Gastrocnemius medialis (tissue), 4 donors: ENCODE measurements at regions not wholly inside any gene's neighbourhood (a gene's known extent, or its start where the extent isn't known, plus 50 kb on each side); places are given as distances from the start of the nearest gene placed in this dataset.

Experiments used
- POLR2A ChIP-seq, 2 donors: fragments of 450-650 bp; IDR thresholded peaks; one replicate each; pipeline ENCODE4 v1.6.1; 2017; ENCODE audit warnings: antibody characterized with exemption in 2 of 2, mild to moderate bottlenecking in 2 of 2, moderate library complexity in 2 of 2
- TF ChIP-seq, protein P1 (sequence below), 5 experiments: fragments of 450-650 bp in 3 of 5; fragments of 200-600 bp in 2 of 5; sonication (generic) in 2 of 5; IDR thresholded peaks in 4 of 5; conservative IDR thresholded peaks in 1 of 5; 1 replicate in 4 of 5; 2 replicates in 1 of 5; pipeline ENCODE4 v1.5.1; 2016 to 2019; ENCODE audit warnings: antibody characterized with exemption in 5 of 5, mild to moderate bottlenecking in 3 of 5, moderate library complexity in 3 of 5

GRCh38 chr10:43811871-43812270 lies 163.2 kb upstream of the ZNF32 start:
- no peak for TF ChIP-seq POLR2A (IDR thresholded peaks at IDR 0.05)
- TF ChIP-seq, protein P1, sequence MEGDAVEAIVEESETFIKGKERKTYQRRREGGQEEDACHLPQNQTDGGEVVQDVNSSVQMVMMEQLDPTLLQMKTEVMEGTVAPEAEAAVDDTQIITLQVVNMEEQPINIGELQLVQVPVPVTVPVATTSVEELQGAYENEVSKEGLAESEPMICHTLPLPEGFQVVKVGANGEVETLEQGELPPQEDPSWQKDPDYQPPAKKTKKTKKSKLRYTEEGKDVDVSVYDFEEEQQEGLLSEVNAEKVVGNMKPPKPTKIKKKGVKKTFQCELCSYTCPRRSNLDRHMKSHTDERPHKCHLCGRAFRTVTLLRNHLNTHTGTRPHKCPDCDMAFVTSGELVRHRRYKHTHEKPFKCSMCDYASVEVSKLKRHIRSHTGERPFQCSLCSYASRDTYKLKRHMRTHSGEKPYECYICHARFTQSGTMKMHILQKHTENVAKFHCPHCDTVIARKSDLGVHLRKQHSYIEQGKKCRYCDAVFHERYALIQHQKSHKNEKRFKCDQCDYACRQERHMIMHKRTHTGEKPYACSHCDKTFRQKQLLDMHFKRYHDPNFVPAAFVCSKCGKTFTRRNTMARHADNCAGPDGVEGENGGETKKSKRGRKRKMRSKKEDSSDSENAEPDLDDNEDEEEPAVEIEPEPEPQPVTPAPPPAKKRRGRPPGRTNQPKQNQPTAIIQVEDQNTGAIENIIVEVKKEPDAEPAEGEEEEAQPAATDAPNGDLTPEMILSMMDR (IDR thresholded peaks at IDR 0.05 in 4 of 5, conservative IDR thresholded peaks at IDR 0.05 in 1 of 5): no peak
